ENCODE measurements at regions not wholly inside any gene's neighbourhood (a gene's known extent, or its start where the extent isn't known, plus 50 kb on each side); places are given as distances from the start of the nearest gene placed in this dataset.

DNA sequence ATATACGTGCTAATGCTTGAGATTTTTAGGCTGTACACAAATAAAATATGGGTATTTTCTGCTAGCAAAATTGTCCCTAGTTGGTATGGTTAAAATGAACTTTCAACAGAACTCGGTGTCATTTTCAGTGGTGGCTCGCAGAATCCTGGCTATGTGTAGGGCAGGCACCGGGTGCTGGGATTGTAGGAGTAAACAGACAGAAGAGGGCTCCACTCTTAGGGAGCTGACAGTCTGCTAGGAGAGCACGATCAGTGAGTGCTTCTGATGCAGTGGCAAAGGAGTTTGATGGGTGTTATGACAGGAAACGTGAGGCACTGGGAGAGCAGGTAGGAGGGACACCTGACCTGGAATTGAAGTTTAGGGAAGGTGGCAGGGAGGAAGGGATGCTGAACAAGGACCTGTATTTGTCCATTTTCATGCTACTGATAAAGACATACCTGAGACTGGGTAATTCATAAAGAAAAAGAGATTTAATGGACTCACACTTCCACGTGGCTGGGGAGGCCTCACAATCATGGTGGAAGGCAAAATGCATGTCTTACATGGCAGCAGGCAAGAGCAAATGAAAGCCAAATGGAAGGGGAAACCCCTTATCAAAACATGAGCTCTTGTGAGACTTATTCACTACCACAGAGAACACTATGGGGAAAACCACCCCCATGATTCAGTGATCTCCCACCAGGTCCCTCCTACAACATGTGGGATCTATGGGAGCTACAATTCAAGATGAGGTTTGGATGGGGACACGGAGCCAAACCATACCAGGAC lies 105.4 kb upstream of the LCLAT1 start:
- no peak for DNase-seq

DNA sequence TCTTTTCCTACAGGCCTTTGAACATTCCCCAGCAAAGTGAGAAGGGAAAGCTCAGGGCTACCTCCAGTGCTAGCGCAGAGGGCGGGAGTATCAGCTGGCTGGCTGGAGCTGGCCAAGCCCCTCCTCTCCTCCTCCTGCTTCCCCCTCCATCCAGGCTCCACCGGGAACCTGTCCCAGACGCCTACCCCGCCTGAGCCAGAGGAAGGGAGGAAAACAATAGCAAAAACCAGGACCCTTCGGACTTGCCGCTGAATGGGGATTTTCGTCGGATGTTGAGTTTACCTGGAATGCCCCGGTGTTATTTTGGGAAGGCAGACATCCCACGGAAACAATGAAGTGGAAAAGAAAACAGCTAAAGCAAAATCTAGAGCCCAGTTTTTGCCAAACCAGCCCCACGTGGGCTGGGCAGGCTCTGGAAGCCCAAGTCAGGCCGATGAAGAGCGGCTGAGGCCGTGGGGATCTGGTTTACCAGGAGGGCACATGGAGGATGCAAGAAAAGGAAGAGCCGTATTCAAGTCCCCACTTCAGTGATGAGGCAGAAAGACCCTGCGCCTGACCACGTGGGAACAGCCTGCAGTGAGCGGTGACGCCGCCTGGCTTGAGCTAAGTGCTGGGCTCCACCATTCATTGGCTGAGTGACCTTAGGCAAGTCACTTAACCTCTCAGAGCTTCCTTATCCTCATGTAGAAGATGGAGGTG lies 100.4 kb upstream of the LCLAT1 start:
- peak; percentile 22 for DNase-seq

DNA sequence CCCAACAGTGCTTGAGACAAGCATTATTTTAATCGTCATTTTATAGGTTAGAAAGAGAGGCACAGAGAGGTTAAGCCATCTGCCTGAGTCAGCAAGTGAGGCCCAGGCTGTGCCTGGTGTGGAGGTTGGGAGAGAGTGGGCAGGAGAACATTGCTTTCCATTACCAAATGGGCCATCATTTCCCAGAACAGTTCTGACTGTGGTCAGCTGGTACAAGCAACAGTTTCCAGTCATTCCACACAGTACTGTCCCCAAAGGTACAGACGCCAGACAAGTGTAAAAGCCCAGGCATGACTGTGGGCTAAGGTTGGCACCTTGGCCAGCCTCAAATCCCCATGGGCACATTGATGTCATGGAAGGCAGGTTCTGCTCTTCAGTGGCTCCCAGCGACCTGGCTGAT lies 98.2 kb upstream of the LCLAT1 start:
- no peak for DNase-seq

DNA sequence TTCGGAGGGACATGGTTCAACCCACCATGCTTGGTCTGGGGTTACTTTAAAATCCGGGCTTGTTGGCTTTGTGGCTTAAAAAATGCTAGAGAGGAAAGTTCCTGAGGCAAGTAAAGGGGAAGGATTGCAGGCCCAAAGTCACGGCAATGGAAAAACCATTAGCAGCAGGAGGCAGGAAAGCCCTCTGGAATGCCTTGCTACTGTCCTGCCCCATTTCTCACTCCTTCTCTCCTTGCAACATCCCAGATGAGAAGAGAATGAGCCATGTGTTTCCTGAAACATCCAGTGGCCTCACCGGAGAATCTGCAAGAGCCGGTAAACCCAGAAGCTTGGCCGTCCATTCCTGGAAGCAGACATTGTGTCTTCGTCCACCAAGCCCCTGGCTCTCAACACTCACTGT lies 97.4 kb upstream of the LCLAT1 start:
- no peak for DNase-seq

DNA sequence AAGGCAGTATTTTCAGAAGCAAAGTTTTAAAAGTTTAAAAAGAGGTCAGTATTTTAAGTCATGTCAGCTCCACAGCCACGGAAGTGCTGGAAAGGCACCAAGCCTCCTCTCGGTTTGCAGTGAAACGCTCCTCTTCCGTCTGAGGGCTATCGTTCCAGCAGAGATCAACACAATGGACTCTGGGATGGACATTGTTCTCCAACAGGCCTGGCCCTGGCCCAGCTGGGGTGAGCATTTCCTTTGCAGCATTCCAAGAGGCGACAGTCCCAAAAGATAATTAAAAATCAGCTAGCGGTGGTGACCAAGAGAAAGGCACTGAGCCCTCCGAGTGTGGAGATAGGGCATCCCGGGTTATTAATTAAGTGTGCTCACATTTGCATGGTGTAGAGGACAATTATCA lies 95.9 kb upstream of the LCLAT1 start:
- DNase-seq: no peak

DNA sequence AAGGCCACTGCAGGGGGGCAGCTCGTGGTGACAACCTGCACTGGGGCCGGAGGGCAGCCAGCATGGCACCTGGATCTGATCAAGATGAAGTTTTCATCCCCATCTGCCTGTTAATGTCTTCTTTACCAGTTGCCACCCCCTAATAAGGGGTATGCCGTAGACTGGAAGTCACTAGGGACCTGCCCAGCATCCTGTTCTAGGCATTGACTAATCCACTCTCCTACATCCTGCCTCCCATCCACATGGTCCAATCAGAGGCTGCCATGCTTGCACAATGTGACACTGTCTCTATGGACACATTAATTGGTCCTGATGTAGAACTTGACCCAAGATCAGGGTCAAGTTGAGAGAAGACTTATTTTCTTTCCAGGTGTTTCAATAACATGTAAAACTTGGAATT lies 95.1 kb upstream of the LCLAT1 start:
- no peak for DNase-seq

DNA sequence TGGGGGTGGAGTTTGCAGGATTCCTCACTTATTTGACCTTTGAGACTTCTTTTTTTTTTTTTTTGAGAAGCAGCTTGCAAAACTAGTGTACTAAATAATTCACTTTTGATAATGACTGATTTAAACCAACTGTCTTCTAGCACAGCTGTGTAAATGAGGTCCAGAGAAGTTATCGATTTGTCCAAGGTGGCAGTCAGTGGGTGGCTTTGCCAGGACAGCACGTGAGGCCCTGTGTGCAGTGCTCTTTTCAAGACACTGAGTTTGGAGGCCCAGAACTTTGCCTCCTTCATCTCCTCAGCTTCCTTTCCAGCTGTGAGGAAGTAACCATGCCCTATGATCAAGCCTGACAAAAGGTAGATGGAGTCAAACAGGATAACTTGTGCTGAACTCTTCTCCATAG lies 92.9 kb upstream of the LCLAT1 start:
- DNase-seq: no peak

DNA sequence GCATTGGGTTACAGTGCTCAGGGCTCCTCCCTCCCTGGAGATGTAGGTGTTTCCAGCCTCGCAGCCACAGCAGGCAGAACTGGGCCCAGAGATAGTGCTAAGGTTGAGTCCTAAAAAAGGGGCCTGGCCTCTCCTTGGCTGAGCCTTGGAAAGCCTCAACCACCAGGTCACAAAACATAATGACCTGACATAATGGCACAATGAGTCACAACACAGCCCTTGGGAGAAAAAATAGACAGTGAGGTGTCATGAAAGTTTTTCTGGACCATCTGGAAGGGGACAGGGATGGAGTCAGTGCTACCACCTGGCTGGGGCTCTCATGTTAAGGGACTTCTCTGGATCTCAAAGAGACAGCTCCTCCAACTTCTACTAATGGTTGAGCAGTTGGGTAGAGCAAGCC lies 92.4 kb upstream of the LCLAT1 start:
- no peak for DNase-seq

DNA sequence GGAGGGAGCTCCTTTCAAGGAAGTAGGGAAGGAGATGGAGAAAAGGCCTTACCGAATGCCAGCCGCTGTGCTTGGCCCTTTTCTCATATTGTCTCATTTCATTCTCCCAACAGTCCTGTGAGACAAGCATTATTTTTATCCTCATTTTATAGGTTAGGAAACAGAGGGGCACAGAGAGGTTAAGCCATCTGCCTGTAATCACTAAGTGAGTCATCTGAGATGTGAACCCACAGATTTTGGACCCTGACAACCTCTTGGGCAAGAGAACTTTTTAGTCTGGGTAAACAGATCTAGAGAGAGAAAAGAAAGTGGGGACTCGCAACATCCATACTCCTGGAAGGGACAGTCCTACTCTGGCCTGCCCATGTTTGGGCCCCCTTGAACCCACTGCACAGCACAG lies 91.7 kb upstream of the LCLAT1 start:
- no peak for DNase-seq

DNA sequence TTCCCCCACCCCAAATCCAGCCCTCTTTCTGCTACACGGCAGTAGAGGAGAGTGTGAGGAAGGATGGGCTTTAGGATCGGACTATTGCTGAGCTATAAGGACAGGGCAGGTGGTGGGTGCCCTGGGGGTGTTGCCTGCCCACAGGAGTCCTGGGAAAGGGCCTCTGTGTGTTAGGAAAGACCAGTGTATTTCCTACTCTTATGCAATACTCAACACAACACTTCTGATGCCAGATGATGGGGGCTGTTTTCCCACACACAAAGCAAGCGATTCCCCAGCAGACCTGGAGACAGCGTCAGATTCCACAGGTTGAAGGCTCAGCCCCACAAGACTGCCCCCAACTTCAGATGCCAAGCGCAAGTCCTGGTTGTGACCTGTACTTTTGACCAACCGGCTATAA lies 91.0 kb upstream of the LCLAT1 start:
- no peak for DNase-seq

DNA sequence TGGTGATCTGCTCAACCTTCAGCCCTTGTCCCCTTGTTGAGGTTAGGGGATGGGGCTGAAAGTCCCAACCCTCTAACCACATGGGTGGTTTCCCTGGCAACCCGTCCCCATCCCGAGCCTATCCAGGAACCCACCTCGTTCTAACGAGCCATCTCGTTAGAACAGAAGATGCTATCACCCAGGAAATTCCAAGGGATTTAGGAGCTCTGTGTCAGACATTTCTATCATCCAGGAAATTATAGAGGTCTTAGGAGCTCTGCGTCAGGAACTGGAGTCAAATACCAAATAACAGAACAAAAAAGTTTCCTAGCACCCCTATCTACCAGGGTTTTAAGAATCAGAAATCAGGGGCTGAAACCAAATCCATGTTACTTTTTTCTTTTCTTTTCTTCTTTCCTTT lies 90.3 kb upstream of the LCLAT1 start:
- no peak for DNase-seq

DNA sequence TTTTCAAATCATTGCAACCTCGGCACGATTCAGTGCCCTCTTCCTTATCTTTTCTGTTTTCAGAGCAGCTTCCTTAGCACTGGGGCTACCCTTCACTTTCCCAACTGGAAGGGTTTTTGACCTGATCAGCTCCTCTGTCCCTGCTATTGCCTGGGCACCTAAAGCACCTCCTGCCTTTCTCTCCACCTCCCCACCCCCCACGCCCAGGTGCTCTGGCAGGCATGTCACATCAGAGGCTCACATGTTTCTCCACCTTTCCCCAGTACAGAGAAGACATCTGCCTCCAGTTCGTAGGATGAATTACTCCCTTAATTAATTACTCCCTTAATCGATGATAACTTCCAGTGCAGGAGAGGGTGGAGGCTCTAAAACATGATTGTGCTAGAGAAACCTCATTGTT lies 88.7 kb upstream of the LCLAT1 start:
- no peak for DNase-seq

DNA sequence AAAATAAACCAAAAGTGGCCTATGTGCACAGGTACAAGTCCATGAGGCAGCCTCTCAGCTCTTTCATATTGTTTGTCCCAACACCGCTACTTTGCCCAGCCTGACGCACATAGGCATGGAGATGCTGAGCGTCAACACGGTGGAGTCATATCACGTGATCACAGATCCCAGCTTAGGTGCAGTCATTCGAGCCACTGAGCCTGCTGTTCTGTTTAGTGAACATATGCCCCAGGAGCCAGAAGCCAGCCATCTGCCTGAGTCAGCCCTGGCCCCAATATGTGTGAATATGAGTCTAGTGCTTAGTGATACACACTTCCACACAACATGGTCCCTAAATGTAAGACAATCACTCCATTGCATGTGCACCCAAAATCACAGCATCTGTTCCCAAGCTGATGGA lies 88.2 kb upstream of the LCLAT1 start:
- DNase-seq: no peak

DNA sequence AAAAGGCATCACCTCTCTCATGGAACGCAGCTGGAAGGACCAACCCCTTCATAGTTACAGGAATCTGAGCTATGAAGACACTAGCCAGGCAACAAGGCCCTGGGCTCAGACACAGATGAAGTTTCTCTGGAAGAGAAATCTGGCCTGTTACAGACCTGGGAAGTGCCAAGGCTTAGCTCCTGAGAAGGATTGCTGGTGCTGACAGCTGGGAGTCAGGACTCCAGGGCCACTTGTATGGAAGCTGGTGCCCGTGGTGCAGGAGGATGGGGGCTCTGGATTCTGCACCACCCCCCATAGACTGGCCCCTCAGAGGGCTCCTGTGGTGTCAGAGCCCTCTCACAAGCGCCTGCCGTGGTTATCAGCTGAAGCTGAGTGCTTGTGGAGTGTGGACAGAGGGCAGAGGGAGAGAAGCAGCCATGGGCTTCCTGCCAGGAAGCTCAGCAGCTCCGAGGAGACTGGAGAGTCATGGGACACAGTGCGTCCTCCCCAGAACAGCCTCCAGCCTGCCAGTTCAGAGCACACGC lies 87.3 kb upstream of the LCLAT1 start:
- no peak for DNase-seq

DNA sequence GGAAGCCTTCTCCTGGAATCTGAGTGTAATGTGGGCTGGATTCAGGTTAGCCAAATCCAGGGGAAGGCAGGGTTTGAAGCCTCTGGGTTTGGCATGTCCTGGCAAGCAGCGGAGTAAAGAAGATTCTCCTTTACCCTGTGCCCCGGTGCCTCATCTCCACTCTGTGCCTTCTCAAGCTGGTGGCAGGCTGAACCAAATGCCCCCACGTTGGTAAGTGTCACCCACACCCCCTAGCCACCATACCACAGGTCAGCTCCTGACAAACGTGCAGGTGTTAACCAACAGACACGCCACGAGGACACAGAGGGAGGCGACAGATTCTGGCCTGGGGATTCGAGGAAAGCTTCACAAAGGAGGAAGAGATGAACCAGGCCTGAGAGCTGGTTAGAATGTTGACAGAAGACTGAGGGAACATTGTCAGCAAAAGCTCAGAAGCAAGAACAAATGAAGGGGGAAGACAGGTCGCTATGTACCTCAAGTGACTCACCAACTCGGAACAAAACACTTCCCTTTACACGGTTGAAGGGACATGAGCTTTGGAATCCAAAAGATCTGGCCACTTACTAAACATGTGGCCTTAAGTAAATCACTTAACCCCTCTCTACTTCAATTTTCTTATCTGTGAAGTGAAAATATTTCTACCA lies 85.2 kb upstream of the LCLAT1 start:
- DNase-seq: peak; percentile 96

DNA sequence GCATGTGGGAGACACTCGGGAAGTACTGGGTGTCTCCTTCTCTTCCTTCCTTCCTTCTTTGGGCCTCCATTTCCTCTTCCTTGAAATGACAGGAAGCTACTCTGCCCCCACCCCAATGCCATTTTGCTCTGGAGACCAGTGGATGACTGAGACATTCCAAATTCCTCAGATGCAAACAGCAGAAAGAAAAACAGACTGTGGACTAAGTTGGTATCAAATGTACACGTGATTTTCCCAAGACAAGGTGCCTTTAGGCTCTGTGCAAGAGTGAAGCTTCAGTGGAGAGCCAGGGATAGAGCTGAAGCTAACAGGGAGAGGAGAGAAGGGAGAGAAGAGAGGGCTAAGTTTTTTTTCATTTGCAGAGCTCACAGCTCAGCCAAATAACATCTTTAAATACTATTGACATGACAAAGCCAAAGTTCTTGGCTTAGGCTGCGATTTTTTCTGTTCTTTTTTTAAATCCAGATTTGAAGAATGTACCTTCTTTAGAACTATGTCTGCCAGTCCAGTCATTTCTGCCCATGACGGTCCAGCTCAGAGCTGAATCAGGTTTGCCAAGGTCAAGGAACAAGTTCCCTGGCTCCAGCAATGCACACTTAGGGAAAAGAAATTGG lies 84.5 kb upstream of the LCLAT1 start:
- DNase-seq: peak; percentile 96

DNA sequence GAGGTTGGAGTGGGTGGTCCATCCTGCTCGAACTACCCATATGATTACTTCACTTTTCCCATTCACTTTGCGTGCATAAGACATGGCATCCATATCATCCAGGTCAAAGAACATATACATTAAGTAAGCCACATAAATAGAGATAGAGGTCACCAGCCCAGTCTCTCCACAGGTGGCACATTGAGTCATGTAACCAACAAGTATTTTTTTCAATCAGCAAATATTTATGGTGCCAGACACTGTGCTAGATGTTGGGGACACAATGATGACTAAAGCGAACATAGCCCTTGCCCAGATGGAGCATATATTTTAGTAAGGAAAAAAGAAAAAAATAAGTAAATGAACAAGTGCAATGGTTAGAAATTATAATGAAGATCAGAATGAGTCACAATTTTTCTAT lies 83.6 kb upstream of the LCLAT1 start:
- no peak for DNase-seq

DNA sequence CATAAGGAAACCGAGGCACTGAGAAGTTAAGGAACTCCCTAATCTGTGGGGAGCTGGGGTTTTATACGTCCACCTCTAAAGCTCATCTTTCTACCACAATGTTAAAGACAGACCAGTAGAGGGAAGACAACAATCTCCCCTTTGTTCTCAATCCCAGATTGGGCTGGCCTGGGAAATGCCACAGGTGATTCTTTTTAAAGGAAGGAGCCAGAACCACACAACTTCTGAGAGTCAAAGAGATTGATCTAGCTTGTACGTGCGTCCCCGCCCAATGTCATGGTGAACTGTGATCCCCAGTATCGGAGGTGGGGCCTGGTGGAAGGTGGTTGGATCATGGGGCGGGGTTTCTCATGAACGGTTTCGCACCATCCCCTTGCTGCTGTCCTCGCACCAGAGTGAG lies 81.8 kb upstream of the LCLAT1 start:
- no peak for DNase-seq

DNA sequence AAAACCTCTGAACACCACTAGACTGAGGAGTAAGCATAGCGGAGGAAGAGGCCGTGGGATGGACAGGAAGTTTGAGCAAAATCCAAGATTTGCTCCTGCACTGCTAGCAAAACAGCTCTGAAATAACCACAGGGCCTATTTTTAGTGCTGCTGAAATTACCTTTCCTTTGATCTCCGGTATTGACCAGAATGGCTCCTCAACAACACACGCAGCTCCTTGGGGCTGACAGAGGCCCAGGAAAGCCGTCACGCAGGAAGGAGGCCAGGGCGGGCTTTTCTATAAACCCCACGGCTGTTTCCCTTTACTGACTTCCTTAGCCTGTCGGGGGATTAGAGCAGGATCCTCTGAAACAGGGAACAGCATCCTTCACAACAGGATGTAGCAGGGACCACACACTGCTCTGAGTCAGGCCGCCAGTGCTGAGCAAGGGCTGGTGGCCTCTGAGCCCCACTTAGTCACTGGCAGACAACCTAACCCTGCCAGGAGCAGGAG lies 80.8 kb upstream of the LCLAT1 start:
- DNase-seq: no peak

DNA sequence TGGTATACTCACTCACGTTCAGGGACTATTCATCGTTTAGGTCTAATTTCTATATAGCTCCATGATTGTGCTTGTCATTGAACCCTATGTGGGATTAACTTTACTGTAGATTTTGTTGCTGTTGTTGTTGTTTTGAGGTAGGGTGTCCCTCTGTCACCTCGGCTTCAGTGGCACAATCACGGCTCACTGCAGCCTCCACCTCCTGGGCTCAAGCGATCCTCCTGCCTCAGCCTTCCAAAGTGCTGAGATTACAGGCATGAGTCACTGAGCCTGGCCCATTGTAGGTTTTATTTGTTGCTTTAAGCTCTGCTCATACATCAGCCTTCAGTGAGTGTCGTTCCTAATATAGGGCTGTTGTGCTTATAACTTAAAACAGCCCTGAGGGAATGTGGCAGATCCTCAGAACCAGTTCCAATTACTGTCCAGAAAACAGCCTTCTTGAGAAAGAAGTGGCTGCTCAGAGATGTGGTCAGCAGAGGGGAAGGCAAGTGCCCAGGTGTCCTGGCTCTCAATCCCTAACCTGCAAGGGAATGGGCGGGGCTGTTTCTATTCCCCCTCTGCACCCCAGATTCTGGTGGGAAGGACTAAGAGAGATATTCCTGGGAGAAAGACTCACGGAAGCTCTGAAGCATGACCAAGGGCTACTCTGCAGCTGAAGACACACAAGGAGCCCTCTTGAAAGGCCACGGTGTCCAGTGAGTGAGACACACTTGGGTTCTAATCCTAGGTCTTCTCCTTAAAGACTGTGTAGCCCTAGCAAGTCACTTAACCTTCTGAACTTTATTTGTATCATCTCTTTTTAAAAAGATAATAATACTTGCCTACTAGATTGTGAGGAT lies 79.6 kb upstream of the LCLAT1 start:
- DNase-seq: no peak

DNA sequence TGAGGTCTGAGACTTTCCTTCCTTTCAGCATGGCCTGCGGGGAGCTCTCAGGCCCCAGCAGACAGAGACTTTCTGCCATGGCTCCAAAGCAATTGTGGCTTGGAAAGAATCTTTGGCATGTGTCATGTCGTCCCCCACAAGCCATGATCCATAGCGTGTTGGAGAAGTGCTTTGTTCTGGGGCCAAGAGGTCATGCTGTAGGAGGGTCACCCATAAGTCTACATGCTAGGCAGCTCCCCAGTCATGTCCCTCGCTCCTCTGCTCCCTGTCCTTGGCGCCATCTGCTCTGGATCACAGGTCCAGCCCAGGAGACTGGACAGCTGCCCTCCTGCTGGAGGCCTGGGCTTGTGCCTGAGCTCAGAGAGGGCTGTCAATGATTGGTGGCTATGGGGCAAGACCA lies 78.8 kb upstream of the LCLAT1 start:
- DNase-seq: peak; percentile 53

DNA sequence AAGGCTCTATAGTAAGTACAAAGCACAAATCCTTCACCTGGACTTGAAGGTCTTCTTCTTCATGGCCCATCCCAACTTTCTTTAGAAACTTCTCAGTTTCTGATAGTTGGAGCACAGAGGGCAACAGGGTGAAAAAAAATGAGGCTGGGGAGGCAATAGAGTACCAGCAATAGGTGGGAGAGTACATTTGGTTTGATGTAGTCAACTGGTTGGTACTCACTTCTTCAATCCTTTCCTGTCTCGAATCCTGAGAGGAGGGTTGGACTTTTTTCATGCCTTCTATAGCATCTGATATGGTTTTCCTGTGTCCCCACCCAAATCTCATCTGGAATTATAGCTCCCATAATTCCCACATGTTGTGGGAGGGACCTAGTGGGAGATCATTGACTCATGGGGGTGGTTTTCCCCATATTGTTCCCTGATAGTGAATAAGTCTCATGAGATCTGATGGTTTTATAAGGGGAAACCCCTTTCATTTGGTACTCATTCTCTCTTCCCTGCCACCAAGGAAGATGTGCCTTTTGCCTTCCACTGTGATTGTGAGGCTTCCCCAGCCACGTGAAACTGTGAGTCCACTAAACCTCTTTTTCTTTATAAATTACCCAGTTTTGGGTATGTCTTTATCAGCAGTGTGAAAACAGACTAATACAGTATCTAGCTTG lies 75.9 kb upstream of the LCLAT1 start:
- DNase-seq: no peak
